HFF-Myc (cell line): ENCODE measurements at regions not wholly inside any gene's neighbourhood (a gene's known extent, or its start where the extent isn't known, plus 50 kb on each side); places are given as distances from the start of the nearest gene placed in this dataset.

Experiments used
- DNase-seq: peaks from one replicate; pipeline ENCODE4 v3.0.0-alpha.2; 2011; ENCODE audit warnings: low read depth; ENCODE audit errors: extremely low read depth
- H3K4me3 ChIP-seq: replicated peaks from 2 replicates; pipeline ENCODE4 v1.5.1; 2011; ENCODE audit warnings: low read depth, mild to moderate bottlenecking, control low read depth, low read length
- TF ChIP-seq, protein P1 (sequence below): IDR thresholded peaks from 2 replicates; pipeline ENCODE4 v1.5.1; 2012; ENCODE audit warnings: mild to moderate bottlenecking, low read depth, low read length, control low read depth; ENCODE audit errors: missing control alignments

DNA sequence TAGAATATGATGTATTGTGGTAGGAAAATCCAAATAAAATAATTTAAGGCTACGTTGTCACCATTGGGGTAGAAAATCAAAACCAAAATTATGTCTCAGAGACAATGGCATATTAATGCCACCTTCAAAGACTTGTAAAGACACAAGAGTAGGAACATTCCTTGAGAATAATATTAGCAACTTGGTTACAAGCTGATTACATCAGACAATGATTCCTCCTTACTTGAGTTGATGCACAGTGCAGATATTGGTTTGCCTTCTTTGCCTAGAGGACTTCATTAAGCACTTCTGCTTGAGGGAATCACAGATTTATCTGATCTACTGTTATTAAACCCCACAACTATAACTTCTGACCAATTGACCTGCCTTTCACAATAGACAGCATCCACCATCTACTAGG lies 500.2 kb downstream of the CDH9 start:
- TF ChIP-seq, protein P1, sequence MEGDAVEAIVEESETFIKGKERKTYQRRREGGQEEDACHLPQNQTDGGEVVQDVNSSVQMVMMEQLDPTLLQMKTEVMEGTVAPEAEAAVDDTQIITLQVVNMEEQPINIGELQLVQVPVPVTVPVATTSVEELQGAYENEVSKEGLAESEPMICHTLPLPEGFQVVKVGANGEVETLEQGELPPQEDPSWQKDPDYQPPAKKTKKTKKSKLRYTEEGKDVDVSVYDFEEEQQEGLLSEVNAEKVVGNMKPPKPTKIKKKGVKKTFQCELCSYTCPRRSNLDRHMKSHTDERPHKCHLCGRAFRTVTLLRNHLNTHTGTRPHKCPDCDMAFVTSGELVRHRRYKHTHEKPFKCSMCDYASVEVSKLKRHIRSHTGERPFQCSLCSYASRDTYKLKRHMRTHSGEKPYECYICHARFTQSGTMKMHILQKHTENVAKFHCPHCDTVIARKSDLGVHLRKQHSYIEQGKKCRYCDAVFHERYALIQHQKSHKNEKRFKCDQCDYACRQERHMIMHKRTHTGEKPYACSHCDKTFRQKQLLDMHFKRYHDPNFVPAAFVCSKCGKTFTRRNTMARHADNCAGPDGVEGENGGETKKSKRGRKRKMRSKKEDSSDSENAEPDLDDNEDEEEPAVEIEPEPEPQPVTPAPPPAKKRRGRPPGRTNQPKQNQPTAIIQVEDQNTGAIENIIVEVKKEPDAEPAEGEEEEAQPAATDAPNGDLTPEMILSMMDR, result no peak
- no peak for DNase-seq
- H3K4me3 ChIP-seq, result no peak overlapping the region

GRCh38 chr5:26535215-26535614 lies 503.2 kb downstream of the CDH9 start:
- H3K4me3 ChIP-seq, result no peak overlapping the region
- TF ChIP-seq, protein P1, result no peak

GRCh38 chr5:26530305-26530704 lies 508.1 kb downstream of the CDH9 start:
- H3K4me3 ChIP-seq, result no peak overlapping the region
- no peak for DNase-seq
- TF ChIP-seq, protein P1, result no peak

More at GRCh38 chr5:26535215-26535614, 503.2 kb downstream of the CDH9 start:
- no peak for DNase-seq

GRCh38 chr5:26519245-26519644 lies 519.1 kb downstream of the CDH9 start:
- TF ChIP-seq, protein P1, result no peak
- H3K4me3 ChIP-seq, result no peak overlapping the region
- no peak for DNase-seq

DNA sequence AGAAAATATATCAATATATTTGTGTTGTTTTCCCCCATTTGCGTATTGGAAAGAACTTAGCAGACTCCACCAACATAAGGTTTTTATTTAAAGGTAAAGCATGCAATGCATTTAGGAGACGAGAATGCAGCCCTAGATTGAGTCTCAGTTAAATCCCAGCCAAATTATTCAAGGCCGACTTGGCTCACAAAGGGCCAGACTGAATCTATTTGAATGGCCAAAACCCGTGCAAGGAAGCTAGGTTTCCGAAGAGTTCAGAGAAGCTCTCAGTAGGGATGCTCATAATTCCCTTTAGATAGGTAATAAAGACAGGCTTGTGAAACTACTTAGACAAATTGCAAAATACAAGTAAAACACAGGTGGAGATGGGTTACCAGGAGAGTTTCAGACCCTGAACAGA lies 520.3 kb downstream of the CDH9 start:
- DNase-seq, result no peak
- TF ChIP-seq, protein P1, result no peak
- no peak overlapping the region for H3K4me3 ChIP-seq

DNA sequence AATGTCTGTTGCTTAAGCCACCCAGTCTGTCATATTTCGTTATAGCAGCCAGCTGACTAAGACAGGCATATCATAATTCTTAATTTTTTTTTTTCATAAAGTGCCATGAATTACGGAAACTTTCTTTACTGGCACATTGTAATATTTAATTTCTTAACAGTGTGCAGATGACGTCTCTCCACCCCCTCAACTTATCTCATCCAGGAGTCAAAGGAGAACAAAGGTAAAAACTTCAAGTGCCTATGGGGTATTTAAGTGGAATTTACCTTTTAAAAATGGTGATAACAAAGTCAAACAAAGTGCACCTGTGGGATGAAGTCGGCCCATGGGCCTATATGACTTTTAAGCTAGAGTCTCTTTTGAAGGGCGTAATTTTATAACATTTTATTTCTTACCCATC lies 539.4 kb downstream of the CDH9 start:
- no peak overlapping the region for H3K4me3 ChIP-seq
- no peak for DNase-seq
- TF ChIP-seq, protein P1, result no peak

DNA sequence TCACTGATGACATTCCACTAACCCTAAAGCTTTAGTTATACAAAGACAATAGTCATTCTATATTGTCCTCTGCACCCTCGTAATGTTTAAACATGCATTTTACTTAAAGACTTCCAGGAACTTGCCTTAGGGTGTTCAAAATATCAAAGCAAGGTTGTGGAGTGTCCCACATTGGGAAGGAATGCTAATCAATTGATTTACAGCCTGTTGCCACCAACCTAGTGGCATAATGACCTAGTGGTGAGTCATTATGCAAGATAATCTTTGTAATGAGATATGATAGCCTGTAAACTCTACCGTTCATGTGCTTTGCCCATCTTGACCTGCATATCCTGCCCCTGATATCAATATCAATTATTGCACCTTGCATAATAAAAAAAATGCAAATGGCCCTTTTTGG lies 542.9 kb downstream of the CDH9 start:
- DNase-seq, result no peak
- TF ChIP-seq, protein P1, result no peak
- H3K4me3 ChIP-seq, result no peak overlapping the region
